A549 (cell line): ENCODE measurements at regions not wholly inside any gene's neighbourhood (a gene's known extent, or its start where the extent isn't known, plus 50 kb on each side); places are given as distances from the start of the nearest gene placed in this dataset.

ENCODE experiments used
- ATAC-seq, 2 experiments: fragments of 200-7000 bp in 1 of 2; fragments of >200 bp in 1 of 2; cut with Nextera tagmentation in 1 of 2; cut with Tn5 transposase in 1 of 2; 3 replicates each; pipeline versions ENCODE4 v1.8.0 to v1.9.1; 2018 to 2020; ENCODE audit warnings: mild to moderate bottlenecking in 1 of 2, moderate library complexity in 1 of 2
- CTCF ChIA-PET: fragments of 300-600 bp; sonication (Branson Sonifier 250); formaldehyde crosslinking; extraction: SDS; loops from one replicate; lab custom pipeline; 2021; ENCODE audit warnings: antibody characterized with exemption, inconsistent platforms; lab: Yijun Ruan, JAX
- POLR2A ChIA-PET: fragments of 350-600 bp; formaldehyde crosslinking; extraction: SDS; loops from one replicate; lab custom pipeline; 2021; ENCODE audit warnings: antibody characterized with exemption, inconsistent platforms; lab: Yijun Ruan, JAX
- DNase-seq, 2 experiments: peaks; one replicate each; pipeline versions ENCODE4 v3.0.0 to v3.0.0-alpha.2; 2011 to 2016; ENCODE audit warnings: low read depth in 1 of 2, low spot score in 1 of 2
- FAIRE-seq: peaks from 2 replicates; lab custom pipeline; 2011; peaks lifted over from hg19 to GRCh38; lab: Jason Lieb, UNC
- H3K27ac ChIP-seq, 2 experiments: fragments of >200 bp; sonication (Bioruptor Twin); formaldehyde crosslinking; 3 replicates each; pipeline ENCODE4 v1.5.1; 2016 to 2017
- H3K4me1 ChIP-seq: fragments of >200 bp; sonication (Bioruptor Twin); formaldehyde crosslinking; 3 replicates; pipeline ENCODE4 v1.6.1; 2016
- H3K4me2 ChIP-seq: fragments of >200 bp; sonication (Bioruptor Twin); formaldehyde crosslinking; 3 replicates; pipeline ENCODE4 v1.6.1; 2016
- H3K4me3 ChIP-seq: fragments of >200 bp; sonication (Bioruptor Twin); formaldehyde crosslinking; 3 replicates; pipeline ENCODE4 v1.5.1; 2016
- H3K9me3 ChIP-seq: fragments of >200 bp; sonication (Bioruptor Twin); formaldehyde crosslinking; 3 replicates; pipeline ENCODE4 v1.6.1; 2016
- BHLHE40 ChIP-seq: IDR thresholded peaks from 2 replicates; pipeline ENCODE4 v1.6.1; 2012; ENCODE audit warnings: low read depth, low read length, inconsistent platforms
- CBX2 ChIP-seq: fragments of 200-600 bp; sonication (generic); IDR thresholded peaks from 2 replicates; pipeline ENCODE4 v1.6.1; 2016; ENCODE audit warnings: low read depth, mild to moderate bottlenecking, borderline replicate concordance
- CBX8 ChIP-seq: fragments of 200-600 bp; sonication (generic); IDR thresholded peaks from 2 replicates; pipeline ENCODE4 v1.6.1; 2016
- CEBPB ChIP-seq, 2 experiments: fragments of >200 bp in 1 of 2; sonication (Bioruptor Twin) in 1 of 2; formaldehyde crosslinking in 1 of 2; IDR thresholded peaks; 2 replicates each; pipeline ENCODE4 v1.6.1; 2012 to 2016
- CHD2 ChIP-seq: fragments of 150-350 bp; IDR thresholded peaks from 2 replicates; pipeline ENCODE4 v1.6.1; 2014; ENCODE audit warnings: low read length; ENCODE audit not compliant: partially characterized antibody
- EHF ChIP-seq: fragments of 250-450 bp; sonication (Bioruptor Pico); IDR thresholded peaks from 2 replicates; pipeline ENCODE4 v1.5.0; 2020; ENCODE audit warnings: mild to moderate bottlenecking
- EHMT2 ChIP-seq: fragments of 200-600 bp; sonication (generic); IDR thresholded peaks from 2 replicates; pipeline ENCODE4 v1.6.1; 2016; ENCODE audit warnings: antibody characterized with exemption, low read depth, mild to moderate bottlenecking, moderate library complexity
- HMGXB4 ChIP-seq: fragments of 250-450 bp; sonication (Bioruptor Pico); IDR thresholded peaks from 2 replicates; pipeline ENCODE4 v1.5.0; 2021; ENCODE audit warnings: mild to moderate bottlenecking, moderate library complexity, borderline replicate concordance
- HOXA7 ChIP-seq: fragments of 250-450 bp; sonication (Bioruptor Pico); IDR thresholded peaks from 2 replicates; pipeline ENCODE4 v1.5.0; 2020; ENCODE audit warnings: mild to moderate bottlenecking, moderate library complexity
- MAX ChIP-seq: IDR thresholded peaks from 2 replicates; pipeline ENCODE4 v1.6.1; 2012
- MAZ ChIP-seq: fragments of 150-350 bp; IDR thresholded peaks from 2 replicates; pipeline ENCODE4 v1.6.1; 2014; ENCODE audit warnings: antibody characterized with exemption, low read depth, low read length, borderline replicate concordance
- MYC ChIP-seq: IDR thresholded peaks from 2 replicates; pipeline ENCODE4 v1.6.1; 2012; ENCODE audit warnings: mild to moderate bottlenecking, inconsistent platforms, low read length, improper control_type of control experiment, borderline replicate concordance
- NR3C1 ChIP-seq: fragments of >200 bp; sonication (Bioruptor Twin); formaldehyde crosslinking; IDR thresholded peaks from 3 replicates; pipeline ENCODE4 v1.6.1; 2017
- PBX3 ChIP-seq: IDR thresholded peaks from 2 replicates; pipeline ENCODE4 v1.6.1; 2012
- PHF8 ChIP-seq: fragments of 200-600 bp; sonication (generic); IDR thresholded peaks from 2 replicates; pipeline ENCODE4 v1.6.1; 2016; ENCODE audit warnings: low read depth, mild to moderate bottlenecking, antibody characterized with exemption, moderate library complexity, borderline replicate concordance
- RAD21 ChIP-seq, 2 experiments: fragments of >200 bp in 1 of 2; sonication (Bioruptor Twin) in 1 of 2; formaldehyde crosslinking in 1 of 2; IDR thresholded peaks in 1 of 2; conservative IDR thresholded peaks in 1 of 2; 2 replicates in 1 of 2; 3 replicates in 1 of 2; pipeline ENCODE4 v1.6.1; 2012 to 2018; ENCODE audit warnings: inconsistent platforms in 1 of 2
- REST ChIP-seq: fragments of 200-600 bp; sonication (generic); IDR thresholded peaks from 2 replicates; pipeline ENCODE4 v1.6.1; 2016; ENCODE audit warnings: antibody characterized with exemption, mild to moderate bottlenecking, moderate library complexity
- RFX5 ChIP-seq: fragments of 450-650 bp; IDR thresholded peaks from 2 replicates; pipeline ENCODE4 v1.7.1; 2014; ENCODE audit warnings: antibody characterized with exemption, mild to moderate bottlenecking, moderate library complexity
- SREBF2 ChIP-seq: fragments of 450-650 bp; IDR thresholded peaks from 2 replicates; pipeline ENCODE4 v1.6.1; 2014; ENCODE audit warnings: mild to moderate bottlenecking, moderate library complexity
- ZC3H11A ChIP-seq: fragments of 450-650 bp; IDR thresholded peaks from 2 replicates; pipeline ENCODE4 v1.6.1; 2014; ENCODE audit warnings: antibody characterized with exemption, mild to moderate bottlenecking
- WGBS: methylation state at CpG from one replicate; pipeline ENCODE4 v1.1.6; 2017; ENCODE audit errors: missing lambda C conversion rate; 5-methylcytosine and 5-hydroxymethylcytosine counted together

- H3K4me3 ChIP-seq: no peak overlapping the region
- DNase-seq: no peak
- H3K4me2 ChIP-seq: no peak overlapping the region
- no peak for TF ChIP-seq HMGXB4 (CRISPR knock-in tag)
- no peak for ATAC-seq
- H3K4me1 ChIP-seq: no peaks in the 10 kb centered on the region
- ChIA-PET POLR2A (no interaction called here), CTCF (no interaction called here)
- no peak overlapping the region for H3K27ac ChIP-seq
- H3K9me3 ChIP-seq: no peaks in the 10 kb centered on the region
- no peak for FAIRE-seq
- 0% methylated on average over 1 of the region's 1 CpG for WGBS
These were observed 114.4 kb upstream of the NOL4 start for GRCh38 chr18:34339155-34339554.

GRCh38 chr18:34342960-34343359, 118.2 kb upstream of the NOL4 start:
- Histone ChIP-seq H3K27ac (no peak overlapping the region), H3K4me2 (no peak overlapping the region), H3K9me3 (no peaks in the 10 kb centered on the region), H3K4me1 (no peaks in the 10 kb centered on the region), H3K4me3 (no peak overlapping the region)
- POLR2A ChIA-PET: no interaction called here
- TF ChIP-seq MAZ: no peak
- TF ChIP-seq PBX3: no peak
- no peak for TF ChIP-seq CBX2
- no peak for TF ChIP-seq HOXA7 (CRISPR knock-in tag)
- no peak for TF ChIP-seq HMGXB4 (CRISPR knock-in tag)
- TF ChIP-seq RFX5: no peak
- no peak for TF ChIP-seq MAX
- TF ChIP-seq RAD21 (conservative IDR thresholded peaks at IDR 0.05 in 1 of 2, IDR thresholded peaks at IDR 0.05 in 1 of 2): no peak
- no peak for TF ChIP-seq BHLHE40
- no peak for TF ChIP-seq EHF (CRISPR knock-in tag)
- no peak for TF ChIP-seq ZC3H11A
- no peak for TF ChIP-seq NR3C1
- no peak for TF ChIP-seq SREBF2
- no peak for TF ChIP-seq EHMT2
- TF ChIP-seq MYC: no peak
- TF ChIP-seq CBX8: no peak
- TF ChIP-seq PHF8: no peak
- TF ChIP-seq CEBPB (IDR thresholded peaks at IDR 0.05): no peak
- TF ChIP-seq REST: no peak
- TF ChIP-seq CHD2: no peak
- 6% methylated on average over 1 of the region's 1 CpG for WGBS
- ATAC-seq (no peak), DNase-seq (no peak), FAIRE-seq (no peak)
- CTCF ChIA-PET: no interaction called here
